Mammary epithelial cell (primary cell): ENCODE measurements at regions not wholly inside any gene's neighbourhood (a gene's known extent, or its start where the extent isn't known, plus 50 kb on each side); places are given as distances from the start of the nearest gene placed in this dataset.

ENCODE experiments used
- EZH2 ChIP-seq: IDR thresholded peaks from 2 replicates; pipeline ENCODE4 v1.6.1; 2012; ENCODE audit warnings: low read length, inconsistent platforms, borderline replicate concordance
- TF ChIP-seq, protein P1 (sequence below), 2 donors: IDR thresholded peaks in 1 of 2; conservative IDR thresholded peaks in 1 of 2; 2 replicates each; pipeline ENCODE4 v1.5.1; 2011 to 2012; ENCODE audit warnings: inconsistent platforms in 2 of 2, low read length in 2 of 2, mild to moderate bottlenecking in 2 of 2, control low read depth in 1 of 2, low read depth in 1 of 2; ENCODE audit not compliant: insufficient read depth in 1 of 2; ENCODE audit errors: extremely low read depth in 1 of 2

DNA sequence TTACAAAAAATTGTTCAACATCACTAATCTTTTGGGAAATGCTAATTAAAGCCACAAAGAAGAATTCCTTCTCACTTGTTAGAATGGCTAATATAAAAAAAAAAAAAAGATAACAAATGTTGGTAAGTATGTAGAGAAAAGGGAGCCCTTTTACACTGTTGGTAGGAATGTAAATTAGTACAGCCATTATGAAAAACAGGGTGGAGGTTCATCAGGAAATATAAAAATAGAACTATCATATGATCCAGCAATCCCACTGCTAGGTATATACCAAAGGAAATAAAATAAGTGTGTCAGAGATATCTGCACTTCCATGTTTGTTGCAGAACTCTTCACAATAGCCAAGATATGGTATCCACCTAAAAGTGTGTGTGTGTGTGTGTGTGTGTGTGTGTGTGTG is 83.5 kb upstream of the RGMB start:
- TF ChIP-seq, protein P1, sequence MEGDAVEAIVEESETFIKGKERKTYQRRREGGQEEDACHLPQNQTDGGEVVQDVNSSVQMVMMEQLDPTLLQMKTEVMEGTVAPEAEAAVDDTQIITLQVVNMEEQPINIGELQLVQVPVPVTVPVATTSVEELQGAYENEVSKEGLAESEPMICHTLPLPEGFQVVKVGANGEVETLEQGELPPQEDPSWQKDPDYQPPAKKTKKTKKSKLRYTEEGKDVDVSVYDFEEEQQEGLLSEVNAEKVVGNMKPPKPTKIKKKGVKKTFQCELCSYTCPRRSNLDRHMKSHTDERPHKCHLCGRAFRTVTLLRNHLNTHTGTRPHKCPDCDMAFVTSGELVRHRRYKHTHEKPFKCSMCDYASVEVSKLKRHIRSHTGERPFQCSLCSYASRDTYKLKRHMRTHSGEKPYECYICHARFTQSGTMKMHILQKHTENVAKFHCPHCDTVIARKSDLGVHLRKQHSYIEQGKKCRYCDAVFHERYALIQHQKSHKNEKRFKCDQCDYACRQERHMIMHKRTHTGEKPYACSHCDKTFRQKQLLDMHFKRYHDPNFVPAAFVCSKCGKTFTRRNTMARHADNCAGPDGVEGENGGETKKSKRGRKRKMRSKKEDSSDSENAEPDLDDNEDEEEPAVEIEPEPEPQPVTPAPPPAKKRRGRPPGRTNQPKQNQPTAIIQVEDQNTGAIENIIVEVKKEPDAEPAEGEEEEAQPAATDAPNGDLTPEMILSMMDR (conservative IDR thresholded peaks at IDR 0.05 in 1 of 2, IDR thresholded peaks at IDR 0.05 in 1 of 2; ENCODE audit: extremely low read depth in 1 of 2, insufficient read depth in 1 of 2, low read depth in 1 of 2, low read length in 2 of 2) = no peak
- no peak for TF ChIP-seq EZH2
